Hematopoietic multipotent progenitor cell (in vitro differentiated cells): ENCODE measurements at regions not wholly inside any gene's neighbourhood (a gene's known extent, or its start where the extent isn't known, plus 50 kb on each side); places are given as distances from the start of the nearest gene placed in this dataset.

Experiments
- DNase-seq, 3 donors: peaks; one replicate each; pipeline ENCODE4 v3.0.0-alpha.2; 2011 to 2015; ENCODE audit warnings: low read depth in 2 of 3, low spot score in 2 of 3

- no peak for DNase-seq
These were observed 154.4 kb upstream of the COL5A1 start for GRCh38 chr9:134487066-134487710.

GRCh38 chr9:134488331-134489280, 153.0 kb upstream of the COL5A1 start:
- no peak for DNase-seq

GRCh38 chr9:134489621-134490408, 151.8 kb upstream of the COL5A1 start:
- no peak for DNase-seq

GRCh38 chr9:134490446-134490845, 151.2 kb upstream of the COL5A1 start:
- no peak for DNase-seq

GRCh38 chr9:134491196-134491835, 150.3 kb upstream of the COL5A1 start:
- DNase-seq: peak in 1 of 3 donors; percentile 47

GRCh38 chr9:134491856-134492255, 149.7 kb upstream of the COL5A1 start:
- DNase-seq: no peak

- no peak for DNase-seq
These were observed 149.3 kb upstream of the COL5A1 start for GRCh38 chr9:134492281-134492691.

- DNase-seq: no peak
These were observed 148.7 kb upstream of the COL5A1 start for GRCh38 chr9:134492721-134493460.

- DNase-seq: no peak
These were observed 147.9 kb upstream of the COL5A1 start for GRCh38 chr9:134493461-134494272.

- DNase-seq: no peak
These were observed 147.3 kb upstream of the COL5A1 start for GRCh38 chr9:134494273-134494815.

GRCh38 chr9:134494905-134495304, 146.7 kb upstream of the COL5A1 start:
- DNase-seq: no peak

- DNase-seq: no peak
These were observed 145.7 kb upstream of the COL5A1 start for GRCh38 chr9:134495881-134496412.

GRCh38 chr9:134496413-134497282, 145.0 kb upstream of the COL5A1 start:
- no peak for DNase-seq

- no peak for DNase-seq
These were observed 144.2 kb upstream of the COL5A1 start for GRCh38 chr9:134497283-134497860.

GRCh38 chr9:134498814-134499166, 142.8 kb upstream of the COL5A1 start:
- no peak for DNase-seq

GRCh38 chr9:134500931-134501760, 140.5 kb upstream of the COL5A1 start:
- DNase-seq: no peak
